SK-N-MC (cell line): ENCODE measurements at regions not wholly inside any gene's neighbourhood (a gene's known extent, or its start where the extent isn't known, plus 50 kb on each side); places are given as distances from the start of the nearest gene placed in this dataset.

Source experiments
- EZH2 ChIP-seq: fragments of 200-600 bp; sonication (generic); IDR thresholded peaks from one replicate; pipeline ENCODE4 v1.6.1; 2017; ENCODE audit warnings: antibody characterized with exemption
- FOXP2 ChIP-seq: optimal IDR thresholded peaks from 2 replicates; pipeline ENCODE3; 2011; ENCODE audit warnings: mild to moderate bottlenecking, moderate library complexity; ENCODE audit not compliant: insufficient read depth; ENCODE audit errors: extremely low read length, control extremely low read depth
- POLR2AphosphoS5 ChIP-seq: IDR thresholded peaks from 2 replicates; pipeline ENCODE4 v1.6.1; 2012; ENCODE audit warnings: mild to moderate bottlenecking, low read depth, low read length, borderline replicate concordance

- TF ChIP-seq POLR2AphosphoS5, result no peak
- no peak for TF ChIP-seq EZH2
- TF ChIP-seq FOXP2, result no peak
These were observed 54.8 kb upstream of the CACUL1 start for GRCh38 chr10:118809357-118810220.
